ENCODE measurements at regions not wholly inside any gene's neighbourhood (a gene's known extent, or its start where the extent isn't known, plus 50 kb on each side); places are given as distances from the start of the nearest gene placed in this dataset.

DNA sequence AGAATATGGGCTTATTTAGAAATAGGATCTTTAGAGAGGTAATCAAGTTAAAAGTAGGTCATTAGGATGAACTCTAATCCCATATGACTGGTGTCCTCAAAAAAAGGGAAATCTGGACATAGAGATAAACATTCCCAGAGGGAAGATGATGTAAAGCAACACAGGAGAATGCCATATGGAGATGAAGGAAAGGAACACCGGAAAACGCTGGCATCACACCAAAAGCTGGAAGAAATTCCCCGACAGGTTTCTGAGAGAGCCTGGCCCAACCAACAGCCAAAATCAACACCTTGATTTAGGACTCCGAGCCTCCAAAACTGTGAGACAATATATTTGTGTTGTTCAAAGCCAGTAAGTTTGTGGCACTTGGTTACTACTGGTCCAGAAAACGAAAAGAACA, 296.7 kb downstream of the DSEL start:
- RAD21 ChIA-PET (ENCODE audit: low non-redundant PET in 1 of 2, low total read pairs in 2 of 2, uncharacterized antibody in 2 of 2, unreplicated experiment in 2 of 2), result no interaction called here
- POLR2A ChIA-PET, result no interaction called here
- Histone ChIP-seq H3K9ac (ENCODE audit: low read length) (no peak overlapping the region), H3K9me3 (ENCODE audit: control insufficient read depth in 1 of 2, insufficient read depth in 1 of 2, low read depth in 1 of 2, low read length in 2 of 2) (no peaks in the 10 kb centered on the region), H3K4me2 (ENCODE audit: low read length) (no peak overlapping the region), H3K4me1 (ENCODE audit: control insufficient read depth in 1 of 2, insufficient read depth in 2 of 2, low read length in 2 of 2) (no peaks in the 10 kb centered on the region), H4K20me1 (ENCODE audit: insufficient read depth) (no peaks in the 10 kb centered on the region), H3K79me2 (ENCODE audit: insufficient read depth, low read length) (no peaks in the 10 kb centered on the region), H3K36me3 (ENCODE audit: control insufficient read depth in 1 of 2, insufficient read depth in 2 of 2, low read length in 2 of 2) (no peaks in the 10 kb centered on the region), H3K27ac (ENCODE audit: low read depth, low read length) (no peak overlapping the region), H3K9me2 (ENCODE audit: insufficient read depth) (no peaks in the 10 kb centered on the region), H3K27me3 (ENCODE audit: insufficient read depth, low read length) (no peaks in the 10 kb centered on the region), H2AFZ (ENCODE audit: low read depth, low read length, poor library complexity, severe bottlenecking) (no peak overlapping the region), H3K4me3 (replicated peaks in 1 of 2; ENCODE audit: low read depth in 1 of 2, low read length in 2 of 2) (no peak overlapping the region)
- BruUV-seq (replicated peaks), result no TSS peak
- intact Hi-C loops (cut with micrococcal nuclease), result loop anchor here (5.0 kb wide), 2 partner anchors 1402 to 1622 kb away; no protein-coding TSS in a partner anchor
- no peak for ATAC-seq
- CTCF ChIA-PET, result no interaction called here
- no peak for DNase-seq (ENCODE audit: low read depth, low spot score)
- TF ChIP-seq EZH2phosphoT487 (IDR thresholded peaks at IDR 0.05; ENCODE audit: borderline replicate concordance) (no peak), POLR2AphosphoS5 (IDR thresholded peaks at IDR 0.05; ENCODE audit: low read depth, low read length) (no peak), YY1 (IDR thresholded peaks at IDR 0.05; ENCODE audit: extremely low read depth, insufficient replicate concordance, low read depth, low read length) (no peak), ZFX (IDR thresholded peaks at IDR 0.05) (no peak), ELF1 (IDR thresholded peaks at IDR 0.05; ENCODE audit: borderline replicate concordance, low read depth) (no peak), ZNF274 (IDR thresholded peaks at IDR 0.05; ENCODE audit: low read depth, low read length) (no peak), SRF (IDR thresholded peaks at IDR 0.05; ENCODE audit: low read depth) (no peak), JUND (IDR thresholded peaks at IDR 0.05) (no peak), POLR2A (IDR thresholded peaks at IDR 0.05; ENCODE audit: borderline replicate concordance, extremely low read depth, insufficient read depth, insufficient read length) (no peak)
- TF ChIP-seq, protein P1, sequence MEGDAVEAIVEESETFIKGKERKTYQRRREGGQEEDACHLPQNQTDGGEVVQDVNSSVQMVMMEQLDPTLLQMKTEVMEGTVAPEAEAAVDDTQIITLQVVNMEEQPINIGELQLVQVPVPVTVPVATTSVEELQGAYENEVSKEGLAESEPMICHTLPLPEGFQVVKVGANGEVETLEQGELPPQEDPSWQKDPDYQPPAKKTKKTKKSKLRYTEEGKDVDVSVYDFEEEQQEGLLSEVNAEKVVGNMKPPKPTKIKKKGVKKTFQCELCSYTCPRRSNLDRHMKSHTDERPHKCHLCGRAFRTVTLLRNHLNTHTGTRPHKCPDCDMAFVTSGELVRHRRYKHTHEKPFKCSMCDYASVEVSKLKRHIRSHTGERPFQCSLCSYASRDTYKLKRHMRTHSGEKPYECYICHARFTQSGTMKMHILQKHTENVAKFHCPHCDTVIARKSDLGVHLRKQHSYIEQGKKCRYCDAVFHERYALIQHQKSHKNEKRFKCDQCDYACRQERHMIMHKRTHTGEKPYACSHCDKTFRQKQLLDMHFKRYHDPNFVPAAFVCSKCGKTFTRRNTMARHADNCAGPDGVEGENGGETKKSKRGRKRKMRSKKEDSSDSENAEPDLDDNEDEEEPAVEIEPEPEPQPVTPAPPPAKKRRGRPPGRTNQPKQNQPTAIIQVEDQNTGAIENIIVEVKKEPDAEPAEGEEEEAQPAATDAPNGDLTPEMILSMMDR (IDR thresholded peaks at IDR 0.05 in 2 of 3, conservative IDR thresholded peaks at IDR 0.05 in 1 of 3; ENCODE audit: borderline replicate concordance in 1 of 3, insufficient read depth in 1 of 3, low read depth in 2 of 3, low read length in 2 of 3), result no peak
- TF ChIP-seq, protein P2, sequence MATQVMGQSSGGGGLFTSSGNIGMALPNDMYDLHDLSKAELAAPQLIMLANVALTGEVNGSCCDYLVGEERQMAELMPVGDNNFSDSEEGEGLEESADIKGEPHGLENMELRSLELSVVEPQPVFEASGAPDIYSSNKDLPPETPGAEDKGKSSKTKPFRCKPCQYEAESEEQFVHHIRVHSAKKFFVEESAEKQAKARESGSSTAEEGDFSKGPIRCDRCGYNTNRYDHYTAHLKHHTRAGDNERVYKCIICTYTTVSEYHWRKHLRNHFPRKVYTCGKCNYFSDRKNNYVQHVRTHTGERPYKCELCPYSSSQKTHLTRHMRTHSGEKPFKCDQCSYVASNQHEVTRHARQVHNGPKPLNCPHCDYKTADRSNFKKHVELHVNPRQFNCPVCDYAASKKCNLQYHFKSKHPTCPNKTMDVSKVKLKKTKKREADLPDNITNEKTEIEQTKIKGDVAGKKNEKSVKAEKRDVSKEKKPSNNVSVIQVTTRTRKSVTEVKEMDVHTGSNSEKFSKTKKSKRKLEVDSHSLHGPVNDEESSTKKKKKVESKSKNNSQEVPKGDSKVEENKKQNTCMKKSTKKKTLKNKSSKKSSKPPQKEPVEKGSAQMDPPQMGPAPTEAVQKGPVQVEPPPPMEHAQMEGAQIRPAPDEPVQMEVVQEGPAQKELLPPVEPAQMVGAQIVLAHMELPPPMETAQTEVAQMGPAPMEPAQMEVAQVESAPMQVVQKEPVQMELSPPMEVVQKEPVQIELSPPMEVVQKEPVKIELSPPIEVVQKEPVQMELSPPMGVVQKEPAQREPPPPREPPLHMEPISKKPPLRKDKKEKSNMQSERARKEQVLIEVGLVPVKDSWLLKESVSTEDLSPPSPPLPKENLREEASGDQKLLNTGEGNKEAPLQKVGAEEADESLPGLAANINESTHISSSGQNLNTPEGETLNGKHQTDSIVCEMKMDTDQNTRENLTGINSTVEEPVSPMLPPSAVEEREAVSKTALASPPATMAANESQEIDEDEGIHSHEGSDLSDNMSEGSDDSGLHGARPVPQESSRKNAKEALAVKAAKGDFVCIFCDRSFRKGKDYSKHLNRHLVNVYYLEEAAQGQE (IDR thresholded peaks at IDR 0.05; ENCODE audit: low read depth), result no peak
- TF ChIP-seq, protein P3, sequence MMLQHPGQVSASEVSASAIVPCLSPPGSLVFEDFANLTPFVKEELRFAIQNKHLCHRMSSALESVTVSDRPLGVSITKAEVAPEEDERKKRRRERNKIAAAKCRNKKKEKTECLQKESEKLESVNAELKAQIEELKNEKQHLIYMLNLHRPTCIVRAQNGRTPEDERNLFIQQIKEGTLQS (IDR thresholded peaks at IDR 0.05), result no peak
- TF ChIP-seq, protein P4, sequence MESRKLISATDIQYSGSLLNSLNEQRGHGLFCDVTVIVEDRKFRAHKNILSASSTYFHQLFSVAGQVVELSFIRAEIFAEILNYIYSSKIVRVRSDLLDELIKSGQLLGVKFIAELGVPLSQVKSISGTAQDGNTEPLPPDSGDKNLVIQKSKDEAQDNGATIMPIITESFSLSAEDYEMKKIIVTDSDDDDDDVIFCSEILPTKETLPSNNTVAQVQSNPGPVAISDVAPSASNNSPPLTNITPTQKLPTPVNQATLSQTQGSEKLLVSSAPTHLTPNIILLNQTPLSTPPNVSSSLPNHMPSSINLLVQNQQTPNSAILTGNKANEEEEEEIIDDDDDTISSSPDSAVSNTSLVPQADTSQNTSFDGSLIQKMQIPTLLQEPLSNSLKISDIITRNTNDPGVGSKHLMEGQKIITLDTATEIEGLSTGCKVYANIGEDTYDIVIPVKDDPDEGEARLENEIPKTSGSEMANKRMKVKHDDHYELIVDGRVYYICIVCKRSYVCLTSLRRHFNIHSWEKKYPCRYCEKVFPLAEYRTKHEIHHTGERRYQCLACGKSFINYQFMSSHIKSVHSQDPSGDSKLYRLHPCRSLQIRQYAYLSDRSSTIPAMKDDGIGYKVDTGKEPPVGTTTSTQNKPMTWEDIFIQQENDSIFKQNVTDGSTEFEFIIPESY (IDR thresholded peaks at IDR 0.05; ENCODE audit: extremely low read depth, insufficient replicate concordance, low read length), result no peak

Measured in HCT116 (cell line).